GM12891 (cell line): ENCODE measurements at regions not wholly inside any gene's neighbourhood (a gene's known extent, or its start where the extent isn't known, plus 50 kb on each side); places are given as distances from the start of the nearest gene placed in this dataset.

ENCODE experiments used
- POLR2A ChIP-seq: IDR thresholded peaks from 2 replicates; pipeline ENCODE4 v1.6.1; 2011; ENCODE audit warnings: low read depth, low read length, control low read depth
- POLR2AphosphoS5 ChIP-seq: IDR thresholded peaks from 2 replicates; pipeline ENCODE4 v1.6.1; 2011; ENCODE audit warnings: low read depth, low read length, control low read depth
- POU2F2 ChIP-seq: IDR thresholded peaks from 2 replicates; pipeline ENCODE4 v1.6.1; 2011; ENCODE audit warnings: low read depth, mild to moderate bottlenecking, control low read depth, low read length, moderate library complexity
- TAF1 ChIP-seq: IDR thresholded peaks from 2 replicates; pipeline ENCODE4 v1.6.1; 2011; ENCODE audit warnings: low read depth, low read length, control low read depth

DNA sequence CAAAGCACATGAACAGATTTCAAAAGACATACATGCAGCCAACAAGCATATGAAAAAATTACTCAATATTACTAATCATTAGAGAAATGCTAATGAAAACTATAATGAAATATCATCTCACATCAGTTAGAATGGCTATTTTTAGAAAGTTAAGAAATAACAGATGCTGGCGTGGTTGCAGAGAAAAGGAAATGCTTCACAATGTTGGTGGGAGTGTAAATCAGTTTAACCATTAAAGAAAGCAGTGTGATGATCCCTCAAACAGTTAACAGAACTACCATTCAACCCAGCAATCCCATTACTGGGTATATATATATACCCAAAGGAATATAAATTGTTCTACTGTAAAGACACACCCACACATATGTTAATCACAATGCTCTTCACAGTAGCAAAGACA is 117.7 kb upstream of the SETBP1 start:
- TF ChIP-seq POLR2A (no peak), POU2F2 (no peak), TAF1 (no peak), POLR2AphosphoS5 (no peak)
